Stimulated activated CD8-positive, alpha-beta memory T cell treated with anti-CD3 and anti-CD28 coated beads, Interleukin-7, amount 100 ng/mL, for 24 hours (primary cell): ENCODE measurements at regions not wholly inside any gene's neighbourhood (a gene's known extent, or its start where the extent isn't known, plus 50 kb on each side); places are given as distances from the start of the nearest gene placed in this dataset.
"Not testable (repeated sequence)": the region's sequence is repeated elsewhere in the genome, so short reads cannot be mapped to it uniquely, and the experiment has no call there.

Experiments used
- DNase-seq: peaks from one replicate; pipeline ENCODE4 v3.0.0-alpha.2; 2020; ENCODE audit warnings: low read depth

GRCh38 chr2:240240017-240240734 is 99.7 kb upstream of the OTOS start:
- DNase-seq, result no peak

GRCh38 chr2:240240781-240241180 is 100.3 kb upstream of the OTOS start:
- DNase-seq, result no peak

- DNase-seq, result no peak
These were observed 101.1 kb upstream of the OTOS start for GRCh38 chr2:240241572-240241971.

- not testable (repeated sequence) for DNase-seq
These were observed 102.6 kb upstream of the OTOS start for GRCh38 chr2:240243049-240243448.

- DNase-seq, result no peak
These were observed 104.1 kb upstream of the OTOS start for GRCh38 chr2:240244543-240244942.

GRCh38 chr2:240245184-240245583 is 104.7 kb upstream of the OTOS start:
- DNase-seq, result no peak

GRCh38 chr2:240245706-240246105 is 105.2 kb upstream of the OTOS start:
- no peak for DNase-seq

- no peak for DNase-seq
These were observed 105.8 kb upstream of the OTOS start for GRCh38 chr2:240246173-240246820.

- DNase-seq, result no peak
These were observed 106.9 kb upstream of the OTOS start for GRCh38 chr2:240247241-240247867.

- DNase-seq, result no peak
These were observed 107.6 kb upstream of the OTOS start for GRCh38 chr2:240247868-240248720.

GRCh38 chr2:240248721-240249422 is 108.4 kb upstream of the OTOS start:
- no peak for DNase-seq

GRCh38 chr2:240249423-240250149 is 109.1 kb upstream of the OTOS start:
- DNase-seq, result no peak

- DNase-seq, result no peak
These were observed 109.9 kb upstream of the OTOS start for GRCh38 chr2:240250150-240250984.

GRCh38 chr2:240250985-240251847 is 110.8 kb upstream of the OTOS start:
- no peak for DNase-seq

GRCh38 chr2:240251848-240252190 is 111.4 kb upstream of the OTOS start:
- no peak for DNase-seq

- DNase-seq, result no peak
These were observed 111.9 kb upstream of the OTOS start for GRCh38 chr2:240252191-240252871.

GRCh38 chr2:240252872-240253511 is 112.5 kb upstream of the OTOS start:
- DNase-seq, result no peak

GRCh38 chr2:240253583-240254145 is 113.2 kb upstream of the OTOS start:
- DNase-seq, result no peak
